DND-41 (cell line): ENCODE measurements at regions not wholly inside any gene's neighbourhood (a gene's known extent, or its start where the extent isn't known, plus 50 kb on each side); places are given as distances from the start of the nearest gene placed in this dataset.

Experiments used
- CTCF ChIP-seq: IDR thresholded peaks from 2 replicates; pipeline ENCODE4 v1.5.1; 2012; ENCODE audit warnings: borderline replicate concordance, low read length, moderate library complexity, mild to moderate bottlenecking; ENCODE audit not compliant: poor library complexity, severe bottlenecking; ENCODE audit errors: extremely low read depth
- EZH2 ChIP-seq: IDR thresholded peaks from 3 replicates; pipeline ENCODE4 v1.6.1; 2012; ENCODE audit warnings: borderline replicate concordance, low read depth, mild to moderate bottlenecking, moderate library complexity, low read length, inconsistent platforms; ENCODE audit not compliant: severe bottlenecking

- TF ChIP-seq CTCF (no peak), EZH2 (no peak)
These were observed 97.7 kb upstream of the TBC1D5 start for GRCh38 chr3:17840126-17840525.
